ENCODE measurements at regions not wholly inside any gene's neighbourhood (a gene's known extent, or its start where the extent isn't known, plus 50 kb on each side); places are given as distances from the start of the nearest gene placed in this dataset.

GRCh38 chr1:83543222-83543973 is 455.5 kb downstream of the TTLL7 start:
- no peak for TF ChIP-seq POLR2A (IDR thresholded peaks at IDR 0.05)
- TF ChIP-seq CTCF (IDR thresholded peaks at IDR 0.05), result no peak
- TF ChIP-seq POLR2AphosphoS5 (IDR thresholded peaks at IDR 0.05), result no peak
- TF ChIP-seq EP300 (IDR thresholded peaks at IDR 0.05), result no peak
- no peak for DNase-seq
- 83 to 91% (median 86%) methylated on average over 3 of the region's 3 CpGs for WGBS, 5 donors
- intact Hi-C loops (cut with DNase I; ENCODE audit: low total_unique reads), result no loop called here
- no peaks in the 10 kb centered on the region for H3K36me3 ChIP-seq
- H3K9me3 ChIP-seq, result no peaks in the 10 kb centered on the region
- H3K27me3 ChIP-seq, result no peaks in the 10 kb centered on the region
- H3K4me1 ChIP-seq, result peaks cover 0 to 4% (median 0%) of the 10 kb centered on the region in 4 donors
- no peak overlapping the region for H3K4me3 ChIP-seq
- H3K27ac ChIP-seq, result no peak overlapping the region

- H3K27ac ChIP-seq, result no peak overlapping the region
- no peaks in the 10 kb centered on the region for H3K9me3 ChIP-seq
- H3K27me3 ChIP-seq, result no peaks in the 10 kb centered on the region
- H3K36me3 ChIP-seq, result no peaks in the 10 kb centered on the region
- intact Hi-C loops (cut with DNase I; ENCODE audit: low total_unique reads), result no loop called here
- H3K4me3 ChIP-seq, result no peak overlapping the region
- TF ChIP-seq CTCF (IDR thresholded peaks at IDR 0.05), result no peak
- no peak for TF ChIP-seq POLR2A (IDR thresholded peaks at IDR 0.05)
- no peak for TF ChIP-seq EP300 (IDR thresholded peaks at IDR 0.05)
- TF ChIP-seq POLR2AphosphoS5 (IDR thresholded peaks at IDR 0.05), result no peak
- DNase-seq, result no peak
- 78 to 91% (median 85%) methylated on average over 2 of the region's 2 CpGs for WGBS, 5 donors
- no peaks in the 10 kb centered on the region for H3K4me1 ChIP-seq
Measured at GRCh38 chr1:83531521-83532309, 467.2 kb downstream of the TTLL7 start.

- intact Hi-C loops (cut with DNase I; ENCODE audit: low total_unique reads), result no loop called here
- TF ChIP-seq EP300 (IDR thresholded peaks at IDR 0.05), result no peak
- no peak for TF ChIP-seq POLR2A (IDR thresholded peaks at IDR 0.05)
- TF ChIP-seq CTCF (IDR thresholded peaks at IDR 0.05), result no peak
- no peak for TF ChIP-seq POLR2AphosphoS5 (IDR thresholded peaks at IDR 0.05)
- WGBS, 5 donors, result 92 to 96% (median 95%) methylated on average over 8 of the region's 8 CpGs
- Histone ChIP-seq H3K4me3 (no peak overlapping the region), H3K9me3 (no peaks in the 10 kb centered on the region), H3K4me1 (no peaks in the 10 kb centered on the region), H3K36me3 (no peaks in the 10 kb centered on the region), H3K27me3 (no peaks in the 10 kb centered on the region), H3K27ac (no peak overlapping the region)
- no peak for DNase-seq
Measured at GRCh38 chr1:83530506-83530905, 468.4 kb downstream of the TTLL7 start.

GRCh38 chr1:83527987-83528386 is 470.9 kb downstream of the TTLL7 start:
- Histone ChIP-seq H3K4me3 (no peak overlapping the region), H3K9me3 (no peaks in the 10 kb centered on the region), H3K27me3 (no peaks in the 10 kb centered on the region), H3K4me1 (no peaks in the 10 kb centered on the region), H3K36me3 (no peaks in the 10 kb centered on the region), H3K27ac (no peak overlapping the region)
- DNase-seq, result no peak
- TF ChIP-seq EP300 (IDR thresholded peaks at IDR 0.05) (no peak), POLR2A (IDR thresholded peaks at IDR 0.05) (no peak)
- intact Hi-C loops (cut with DNase I; ENCODE audit: low total_unique reads), result no loop called here

GRCh38 chr1:83520797-83521196 is 478.1 kb downstream of the TTLL7 start:
- WGBS, 5 donors, result 42 to 56% (median 49%) methylated on average over 1 of the region's 1 CpG
- Histone ChIP-seq H3K36me3 (no peaks in the 10 kb centered on the region), H3K9me3 (no peaks in the 10 kb centered on the region), H3K4me1 (no peaks in the 10 kb centered on the region), H3K4me3 (no peak overlapping the region), H3K27ac (no peak overlapping the region), H3K27me3 (no peaks in the 10 kb centered on the region)
- no peak for DNase-seq
- intact Hi-C loops (cut with DNase I; ENCODE audit: low total_unique reads), result no loop called here
- no peak for TF ChIP-seq CTCF (IDR thresholded peaks at IDR 0.05)

Data from stomach (tissue), 8 donors.